A673 (cell line): ENCODE measurements at regions not wholly inside any gene's neighbourhood (a gene's known extent, or its start where the extent isn't known, plus 50 kb on each side); places are given as distances from the start of the nearest gene placed in this dataset.

ENCODE experiments used
- CTCF ChIP-seq: fragments of 300-800, 200-600 bp; sonication (generic); conservative IDR thresholded peaks from 2 replicates; pipeline ENCODE4 v1.5.1; 2017; ENCODE audit warnings: low read depth, mild to moderate bottlenecking, antibody characterized with exemption, low read length, moderate library complexity, mixed read lengths
- EZH2 ChIP-seq: fragments of 200-600 bp; sonication (generic); IDR thresholded peaks from 2 replicates; pipeline ENCODE4 v1.6.1; 2017; ENCODE audit warnings: borderline replicate concordance, low read depth, mild to moderate bottlenecking, mixed read lengths, antibody characterized with exemption, low read length; ENCODE audit not compliant: poor library complexity, severe bottlenecking

- TF ChIP-seq CTCF (no peak), EZH2 (no peak)
Measured at GRCh38 chr6:22151892-22152291, 144.9 kb downstream of the PRL start.
